ENCODE measurements at regions not wholly inside any gene's neighbourhood (a gene's known extent, or its start where the extent isn't known, plus 50 kb on each side); places are given as distances from the start of the nearest gene placed in this dataset.
"Not testable (repeated sequence)": the region's sequence is repeated elsewhere in the genome, so short reads cannot be mapped to it uniquely, and the experiment has no call there.

DNA sequence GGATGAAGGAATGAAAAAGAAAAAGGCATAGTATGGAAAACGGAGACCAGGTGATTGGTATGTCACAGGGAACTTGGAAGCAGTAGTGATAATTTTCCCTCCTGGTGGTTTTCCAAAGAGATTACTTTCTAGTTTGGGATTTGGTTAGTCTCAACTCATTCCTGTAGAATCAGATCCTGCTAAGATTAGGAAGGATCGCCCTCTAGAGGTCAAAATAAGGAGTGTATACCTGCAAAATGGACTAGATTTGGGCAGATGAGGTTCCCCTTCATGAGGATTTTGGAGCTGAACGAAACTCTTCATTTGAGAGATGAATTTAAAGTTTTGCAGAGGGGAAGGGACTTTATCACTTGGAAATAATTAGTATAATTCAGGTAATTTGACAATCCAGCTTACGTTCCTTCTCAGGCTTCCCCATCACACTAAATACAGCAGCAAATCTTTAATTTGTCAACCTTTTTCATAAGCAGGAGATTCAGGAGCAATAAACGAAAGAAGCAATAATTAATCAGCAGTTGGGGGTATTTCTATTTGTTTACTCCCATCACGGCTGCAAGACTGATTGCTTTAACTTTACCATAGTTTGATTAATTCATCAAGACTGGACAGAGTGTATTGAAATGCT is 65.2 kb downstream of the CCDC195 start:
- DNase-seq = peak; percentile 2

DNA sequence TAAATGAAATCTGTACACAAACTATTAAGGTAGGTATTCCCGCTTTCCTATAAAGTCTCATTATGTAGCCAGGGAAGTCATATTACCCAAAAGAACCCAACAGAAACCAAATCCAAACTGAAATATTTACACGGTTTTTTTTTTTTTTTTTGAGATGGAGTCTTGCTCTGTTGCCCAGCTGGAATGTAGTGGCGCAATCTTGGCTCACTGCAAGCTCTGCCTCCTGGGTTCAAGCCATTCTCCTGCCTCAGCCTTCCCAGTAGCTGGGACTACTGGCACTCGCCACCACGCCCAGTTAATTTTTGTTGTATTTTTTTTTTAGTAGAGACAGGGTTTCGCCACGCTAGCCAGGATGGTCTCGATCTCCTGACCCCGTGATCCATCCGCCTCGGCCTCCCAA is 62.5 kb upstream of the CUL3 start:
- DNase-seq = not testable (repeated sequence)

DNA sequence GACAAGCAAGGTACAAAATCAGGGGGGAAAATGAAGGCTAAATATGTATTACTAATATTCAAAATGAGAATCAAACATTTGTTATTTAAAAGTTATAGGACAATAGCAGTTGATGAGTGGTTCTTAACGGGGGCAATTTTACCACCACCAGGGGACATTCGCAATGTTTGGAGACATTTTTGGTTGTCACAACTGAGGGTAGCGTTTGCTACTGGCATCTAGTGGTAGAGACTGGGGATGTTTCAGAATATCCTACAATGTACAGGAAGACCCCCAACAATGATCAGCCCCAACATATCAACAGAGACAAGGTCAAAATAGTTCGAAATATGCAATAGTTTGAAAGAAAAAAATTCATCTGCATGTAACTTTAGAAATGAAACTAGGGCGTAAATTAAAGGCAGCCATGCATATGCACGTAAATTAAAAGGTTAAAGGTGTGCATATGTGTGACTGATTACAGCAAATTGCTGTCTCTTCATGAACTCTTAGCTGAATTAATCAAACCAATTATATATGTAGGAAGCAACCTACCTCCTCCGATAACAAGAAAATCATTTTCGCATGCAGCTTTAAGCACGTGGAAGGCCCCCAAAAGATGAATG is 61.2 kb upstream of the CUL3 start:
- DNase-seq = no peak

DNA sequence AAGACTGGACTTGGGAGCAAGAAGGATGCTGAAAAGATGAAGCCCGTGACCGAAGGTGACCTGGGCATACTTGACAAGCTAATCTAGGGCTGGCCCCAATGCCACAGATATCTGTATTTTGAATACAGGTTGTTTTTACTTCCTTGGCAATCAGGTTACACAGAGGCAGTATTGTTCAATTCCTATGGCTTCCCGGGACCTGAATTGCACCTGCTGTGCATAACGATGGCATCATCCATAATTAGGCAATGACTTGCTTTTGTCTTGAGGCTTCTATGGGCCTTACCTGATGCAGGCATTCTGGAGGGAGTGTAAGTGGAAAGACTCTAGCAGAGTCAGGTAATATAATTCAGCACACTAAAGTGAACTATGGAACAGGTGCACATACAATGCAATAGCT is 60.6 kb upstream of the CUL3 start:
- no peak for DNase-seq

DNA sequence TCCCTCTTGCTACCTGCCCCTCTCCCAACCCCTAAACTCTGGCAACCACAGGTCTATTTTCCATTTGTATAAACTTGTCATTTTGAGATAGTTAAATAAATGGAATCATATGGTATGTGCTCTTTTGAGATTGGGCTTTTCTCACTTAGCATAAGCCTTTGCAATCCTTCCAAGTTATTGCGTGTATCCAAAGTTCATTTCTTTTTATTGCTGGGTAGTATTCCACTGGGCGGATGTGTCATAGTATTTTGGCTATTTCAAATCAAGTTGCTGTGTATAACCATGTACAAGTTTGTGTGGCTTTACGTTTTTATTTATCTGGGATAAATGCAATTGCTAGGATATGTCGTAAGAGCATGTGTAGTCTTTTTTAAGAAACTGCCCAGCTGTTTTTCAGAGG is 55.5 kb upstream of the CUL3 start:
- DNase-seq = no peak

DNA sequence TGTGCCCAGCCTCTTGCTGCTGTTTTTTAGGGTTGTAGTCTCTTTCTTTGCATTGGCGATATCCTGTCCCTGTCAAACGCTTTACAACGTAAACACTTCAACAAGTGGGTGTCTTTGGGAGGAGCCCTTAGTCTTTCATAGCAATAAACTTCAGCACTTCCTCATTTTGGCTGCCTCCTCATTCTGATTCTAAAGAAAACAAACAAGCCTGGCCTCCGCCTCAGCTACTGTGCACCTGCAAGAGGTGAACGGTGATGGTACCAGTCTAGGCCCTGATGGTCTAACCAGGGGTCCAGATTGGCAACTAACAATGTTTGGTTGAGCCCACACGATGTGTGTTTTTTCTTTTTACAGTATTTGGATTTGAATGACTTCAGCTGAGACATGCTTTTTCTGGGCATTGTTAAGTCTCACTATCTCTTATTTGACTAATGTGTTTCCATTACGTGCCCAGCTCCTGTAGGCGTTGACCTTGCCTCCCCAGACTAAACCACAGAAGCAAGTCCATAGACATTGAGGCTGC is 53.2 kb upstream of the CUL3 start:
- no peak for DNase-seq

Data from DMS79 (cell line).